HG02763 (cell line): ENCODE measurements at regions not wholly inside any gene's neighbourhood (a gene's known extent, or its start where the extent isn't known, plus 50 kb on each side); places are given as distances from the start of the nearest gene placed in this dataset.
"Not testable (repeated sequence)": the region's sequence is repeated elsewhere in the genome, so short reads cannot be mapped to it uniquely, and the experiment has no call there.

ENCODE experiments used
- ATAC-seq: cut with Tn5 transposase; IDR thresholded peaks from one replicate; pipeline ENCODE4 v1.9.1; 2021; ENCODE audit warnings: mild to moderate bottlenecking, moderate library complexity; ENCODE audit not compliant: unreplicated experiment

GRCh38 chr10:3661271-3661670 is 123.7 kb downstream of the KLF6 start:
- ATAC-seq: no peak

GRCh38 chr10:3660753-3661152 is 124.3 kb downstream of the KLF6 start:
- ATAC-seq: no peak

- no peak for ATAC-seq
Measured at GRCh38 chr10:3659203-3659917, 125.6 kb downstream of the KLF6 start.

- ATAC-seq: no peak
Measured at GRCh38 chr10:3658766-3659165, 126.2 kb downstream of the KLF6 start.

- ATAC-seq: no peak
Measured at GRCh38 chr10:3656214-3656613, 128.8 kb downstream of the KLF6 start.

- no peak for ATAC-seq
Measured at GRCh38 chr10:3655528-3655927, 129.5 kb downstream of the KLF6 start.

GRCh38 chr10:3654980-3655379 is 130.0 kb downstream of the KLF6 start:
- ATAC-seq: no peak

- ATAC-seq: no peak
Measured at GRCh38 chr10:3654496-3654895, 130.5 kb downstream of the KLF6 start.

GRCh38 chr10:3653303-3653702 is 131.7 kb downstream of the KLF6 start:
- not testable (repeated sequence) for ATAC-seq

- no peak for ATAC-seq
Measured at GRCh38 chr10:3652886-3653285, 132.1 kb downstream of the KLF6 start.

- ATAC-seq: no peak
Measured at GRCh38 chr10:3651969-3652653, 132.9 kb downstream of the KLF6 start.

GRCh38 chr10:3648576-3648975 is 136.4 kb downstream of the KLF6 start:
- no peak for ATAC-seq

- ATAC-seq: no peak
Measured at GRCh38 chr10:3648170-3648569, 136.8 kb downstream of the KLF6 start.

GRCh38 chr10:3647074-3647473 is 137.9 kb downstream of the KLF6 start:
- no peak for ATAC-seq

- no peak for ATAC-seq
Measured at GRCh38 chr10:3645406-3645805, 139.6 kb downstream of the KLF6 start.

- ATAC-seq: no peak
Measured at GRCh38 chr10:3640816-3641215, 144.2 kb downstream of the KLF6 start.

GRCh38 chr10:3639546-3639945 is 145.5 kb downstream of the KLF6 start:
- ATAC-seq: no peak

GRCh38 chr10:3636356-3637181 is 148.4 kb downstream of the KLF6 start:
- no peak for ATAC-seq

GRCh38 chr10:3635697-3636096 is 149.3 kb downstream of the KLF6 start:
- ATAC-seq: no peak

GRCh38 chr10:3635211-3635671 is 149.8 kb downstream of the KLF6 start:
- no peak for ATAC-seq

GRCh38 chr10:3634646-3635045 is 150.4 kb downstream of the KLF6 start:
- ATAC-seq: not testable (repeated sequence)
